ENCODE measurements at regions not wholly inside any gene's neighbourhood (a gene's known extent, or its start where the extent isn't known, plus 50 kb on each side); places are given as distances from the start of the nearest gene placed in this dataset.
A peak's percentile ranks its signal among the peaks of the same experiment; 100 is the strongest.

DNA sequence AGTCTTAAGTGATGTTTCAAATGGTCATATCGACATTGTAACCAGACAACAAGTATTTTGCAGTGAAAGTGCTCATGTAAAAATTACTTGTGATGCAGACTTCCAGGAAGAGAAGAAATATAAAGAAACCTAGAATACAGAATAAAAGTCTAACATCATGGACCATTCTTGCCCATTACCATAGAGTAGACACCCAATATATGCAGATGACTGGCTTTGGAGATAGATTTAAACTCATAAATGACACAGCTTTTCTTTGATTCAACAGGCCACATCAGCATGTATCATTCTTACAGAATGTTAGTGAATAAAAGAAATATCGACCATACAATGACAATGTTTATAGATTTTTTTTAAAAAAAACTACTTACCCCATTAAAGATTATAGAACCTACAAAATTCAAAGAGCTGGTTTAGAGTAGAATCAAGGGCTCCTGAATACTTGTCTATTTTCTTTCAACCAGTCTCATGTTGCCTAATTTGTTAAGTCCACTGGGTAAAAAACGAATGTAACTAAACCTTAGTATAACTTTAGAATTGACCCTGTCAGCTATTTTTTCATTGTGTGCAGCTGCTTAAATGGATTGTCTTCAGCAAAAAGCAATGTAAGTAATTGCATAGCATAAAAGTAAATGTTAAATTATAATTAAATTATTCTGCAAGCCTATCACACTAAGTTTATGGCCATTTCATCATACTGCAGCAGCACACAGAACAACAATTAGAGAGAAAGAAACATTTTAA, 268.7 kb upstream of the AGTR1 start:
- no peak for DNase-seq

DNA sequence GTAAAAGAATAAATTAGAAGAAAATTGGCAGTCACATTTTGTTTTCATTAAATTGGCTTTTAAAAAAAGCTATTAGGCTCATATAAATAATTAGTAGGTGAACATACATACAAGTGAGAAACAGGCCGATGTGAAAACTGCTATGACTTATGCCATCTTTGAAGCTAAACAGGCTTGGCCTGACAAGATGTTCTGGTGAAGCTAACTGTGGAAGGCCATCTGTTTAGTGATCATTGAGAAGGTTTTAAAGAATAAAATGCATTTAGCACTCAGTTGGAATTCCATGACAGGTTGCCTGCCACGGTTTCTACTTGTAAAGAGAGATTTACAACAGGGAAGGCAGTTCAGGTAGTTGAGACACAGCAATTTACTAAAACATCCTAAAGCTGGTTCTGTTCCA, 264.0 kb upstream of the AGTR1 start:
- DNase-seq: no peak

DNA sequence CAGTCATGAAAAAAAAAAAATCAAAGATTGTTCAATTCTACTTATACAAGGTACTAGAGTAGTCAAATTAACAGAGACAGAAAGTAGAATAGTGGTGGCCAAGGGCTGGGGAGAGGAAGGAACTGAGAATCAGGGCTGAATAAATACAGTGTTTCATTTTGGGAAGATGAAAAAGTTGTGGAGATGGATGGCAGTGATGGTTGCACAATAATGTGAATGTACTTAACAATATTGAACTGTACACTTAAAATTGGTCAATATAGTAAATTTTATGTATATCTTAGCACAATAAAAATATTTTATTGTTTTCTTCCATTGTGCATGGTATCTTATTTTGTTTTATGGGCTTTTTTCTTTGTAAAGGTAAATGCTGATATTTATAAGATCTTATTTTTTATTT, 262.2 kb upstream of the AGTR1 start:
- no peak for DNase-seq

DNA sequence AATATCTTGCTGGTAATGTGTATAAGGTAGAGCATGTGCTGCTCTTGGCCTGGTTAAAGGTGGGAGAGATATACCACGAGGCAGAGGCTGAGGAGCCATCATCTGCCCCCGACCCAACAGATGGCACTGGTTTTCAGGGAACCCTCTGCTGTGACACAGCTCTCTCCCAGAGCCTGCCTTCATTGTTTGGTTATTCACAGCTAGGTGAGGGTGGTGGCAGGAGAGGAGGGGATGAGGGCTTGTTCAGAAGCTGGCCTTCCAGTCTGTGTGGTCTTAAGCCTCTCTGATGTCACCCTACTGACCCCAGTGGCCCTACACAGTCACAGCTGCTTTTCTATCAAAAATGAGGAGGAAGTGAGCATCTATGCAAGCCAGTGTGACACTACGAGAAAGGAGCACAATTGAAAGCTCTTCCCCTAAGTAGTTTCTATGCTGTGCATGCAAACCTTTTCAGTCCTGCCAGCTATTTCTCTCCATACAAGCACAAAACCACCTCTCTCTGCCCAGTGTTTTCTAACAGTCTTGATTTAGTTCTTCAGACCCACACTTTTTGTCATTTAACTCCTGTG, 258.4 kb upstream of the AGTR1 start:
- DNase-seq: no peak

DNA sequence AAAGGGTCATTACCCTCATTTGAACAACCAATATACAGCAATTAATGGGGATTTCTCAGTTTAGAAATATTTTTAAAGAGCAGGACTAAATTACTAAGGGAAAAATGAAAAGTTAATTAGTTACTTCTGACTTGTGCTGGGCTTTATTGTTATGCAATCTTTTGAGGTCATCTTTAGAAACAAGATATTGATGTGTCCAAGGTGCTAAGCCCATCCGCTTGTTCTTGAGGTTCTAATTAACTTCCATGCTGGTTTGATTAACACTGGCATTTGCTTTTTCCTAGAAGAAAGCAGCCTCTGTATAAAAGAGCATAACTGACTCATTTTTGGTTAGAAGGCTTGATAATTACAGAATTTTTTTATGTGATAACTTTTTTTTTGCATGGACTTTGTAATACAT, 256.5 kb upstream of the AGTR1 start:
- no peak for DNase-seq

DNA sequence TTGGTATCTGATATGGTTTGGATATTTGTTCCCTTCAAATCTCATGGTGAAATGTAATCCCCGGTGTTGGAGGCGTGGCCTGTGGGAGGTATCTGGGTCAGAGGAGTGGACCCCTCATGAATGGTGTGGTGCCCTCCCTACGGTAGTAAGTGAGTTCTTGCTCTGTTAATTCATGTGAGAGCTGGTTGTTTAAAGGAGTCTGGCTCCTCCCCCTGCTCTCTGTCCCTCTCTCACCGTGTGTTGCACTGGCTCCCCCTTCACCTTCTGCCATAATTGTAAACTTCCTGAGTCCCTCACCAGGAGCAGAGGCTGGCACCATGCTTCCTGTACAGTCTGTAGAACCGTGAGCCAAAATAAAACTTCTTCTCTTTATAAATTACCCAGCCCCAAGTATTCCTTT, 246.9 kb upstream of the AGTR1 start:
- no peak for DNase-seq

DNA sequence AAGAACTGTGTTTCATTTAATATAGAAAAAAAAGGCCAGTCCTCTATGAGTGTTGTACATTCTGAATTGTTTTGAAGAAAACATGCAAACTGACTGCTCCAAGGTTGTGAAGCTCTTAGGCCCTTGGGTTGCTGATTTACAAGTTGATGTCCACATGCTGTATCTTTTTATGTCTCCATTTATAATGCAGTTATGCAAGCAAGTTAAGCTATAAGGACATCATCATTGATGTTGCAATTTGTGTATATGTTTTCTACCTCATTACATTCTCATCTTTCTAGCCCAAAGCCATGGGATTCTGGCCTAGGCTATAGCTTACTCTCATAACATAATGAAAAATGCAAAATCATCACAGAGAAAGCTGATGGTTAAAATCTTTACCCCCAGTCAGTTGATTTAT, 245.7 kb upstream of the AGTR1 start:
- DNase-seq: no peak

DNA sequence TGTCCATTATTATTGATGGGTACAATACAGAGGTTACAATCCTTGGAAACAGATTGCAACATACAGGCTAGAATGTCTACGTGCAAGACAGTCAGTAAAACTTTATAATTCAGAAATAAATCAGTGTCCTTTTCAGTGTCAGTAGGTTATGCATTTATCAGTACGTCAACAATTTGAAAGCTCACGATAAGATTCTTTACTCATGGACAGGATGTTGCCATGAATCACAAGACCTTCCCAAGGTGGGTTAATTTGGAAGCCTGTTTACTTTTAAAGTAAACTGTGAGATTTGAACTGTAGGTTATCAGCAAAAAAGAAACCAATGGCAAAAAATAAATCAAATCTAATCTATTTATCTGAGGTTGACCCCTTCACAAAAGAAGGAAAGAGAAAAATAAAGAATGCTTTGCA, 243.9 kb upstream of the AGTR1 start:
- peak; percentile 9 for DNase-seq

DNA sequence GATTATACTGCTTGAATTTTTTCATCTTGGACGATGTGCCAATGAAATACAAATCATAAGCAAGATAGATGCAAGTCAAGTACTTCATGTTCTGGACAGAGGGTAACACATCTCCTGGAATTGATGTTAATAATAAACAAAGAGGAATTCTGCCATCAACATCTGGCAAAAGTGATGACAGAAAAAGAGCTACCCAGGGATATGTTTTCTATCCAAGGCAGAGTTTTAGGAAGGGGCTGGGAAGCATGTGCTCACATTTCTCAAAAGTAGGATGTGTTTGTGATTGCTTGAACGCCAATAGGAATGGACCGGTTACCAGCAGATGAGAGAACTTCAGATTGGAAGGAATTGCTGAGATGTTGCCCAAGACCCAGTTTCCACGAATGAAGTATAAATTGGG, 242.6 kb upstream of the AGTR1 start:
- no peak for DNase-seq

DNA sequence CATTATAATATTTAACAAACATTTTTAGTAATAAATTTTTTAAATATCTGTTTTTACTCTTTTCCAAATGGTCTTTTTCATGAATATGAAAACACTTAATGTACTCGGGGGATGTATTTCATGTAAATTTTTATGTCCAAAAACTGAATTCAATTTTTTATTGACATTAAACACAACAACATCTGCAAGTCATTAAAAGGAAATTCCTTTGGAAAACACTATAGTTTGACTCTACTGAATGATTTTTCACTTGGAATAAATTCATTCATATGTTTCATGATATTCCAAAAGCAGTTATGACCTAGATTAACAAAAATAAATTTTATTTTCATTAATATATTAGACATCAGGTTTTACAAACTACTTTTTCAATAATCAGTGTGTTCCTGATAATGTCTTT, 239.8 kb upstream of the AGTR1 start:
- no peak for DNase-seq

DNA sequence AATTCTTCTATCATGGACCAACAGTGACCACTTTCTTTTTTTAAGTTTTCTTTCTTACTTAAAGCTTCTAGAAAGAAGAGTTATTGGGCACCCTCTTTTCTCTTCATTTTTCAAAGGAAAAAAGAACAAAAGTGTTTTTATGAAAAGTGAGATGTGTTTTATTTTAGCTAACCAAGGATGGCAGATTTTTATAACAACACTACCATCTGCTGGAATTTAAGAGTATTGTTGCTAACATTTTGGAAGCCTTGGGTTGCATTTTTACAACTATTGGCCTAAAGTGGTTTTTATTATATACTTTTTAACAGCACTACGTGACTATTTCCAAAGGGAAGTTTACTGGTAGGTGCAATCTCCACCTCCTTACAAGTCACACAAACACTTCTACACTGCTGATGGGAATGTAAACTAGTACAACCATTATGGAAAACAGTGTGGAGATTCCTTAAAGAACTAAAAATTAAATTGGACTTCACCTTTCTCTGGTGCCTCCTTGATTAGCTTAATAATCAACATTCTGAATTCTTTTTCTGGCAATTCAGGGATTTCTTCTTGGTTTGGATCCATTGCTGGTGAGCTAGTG, 237.7 kb upstream of the AGTR1 start:
- DNase-seq: no peak

DNA sequence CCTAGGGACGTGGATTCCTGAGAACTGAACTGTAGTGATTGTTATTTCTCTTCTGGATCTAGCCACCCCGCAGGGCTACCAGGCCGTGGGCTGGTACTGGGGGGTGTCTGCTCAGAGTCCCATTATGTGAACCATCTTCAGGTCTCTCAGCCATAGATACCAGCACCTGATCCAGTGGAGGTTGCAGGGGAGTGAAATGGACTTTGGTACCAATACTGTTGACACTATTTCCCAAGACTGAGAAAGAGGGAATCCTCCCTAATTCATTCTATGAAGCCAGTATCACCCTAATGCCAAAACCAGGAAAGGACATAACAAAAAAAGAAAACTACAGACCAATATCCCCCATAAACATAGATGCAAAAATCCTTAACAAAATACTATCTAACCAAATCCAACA, 237.0 kb upstream of the AGTR1 start:
- no peak for DNase-seq

DNA sequence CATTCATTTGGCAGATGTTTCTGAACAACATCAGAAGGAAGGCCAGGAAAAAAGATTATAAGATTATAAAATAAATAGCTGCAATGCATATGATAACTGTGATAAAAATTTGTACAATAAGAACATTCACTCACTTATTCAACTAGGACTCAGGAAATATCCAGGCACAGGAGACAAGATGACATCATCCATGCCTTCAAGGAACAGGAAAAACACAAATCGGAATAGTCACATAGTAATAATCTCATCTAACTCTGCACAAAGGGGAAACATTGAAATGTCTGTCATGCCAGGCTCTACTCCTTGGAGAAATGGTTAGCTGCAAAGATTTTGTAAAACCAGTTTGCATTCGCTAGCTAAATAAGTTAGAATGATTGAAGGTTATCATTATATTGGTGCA, 233.5 kb upstream of the AGTR1 start:
- peak; percentile 20 for DNase-seq

DNA sequence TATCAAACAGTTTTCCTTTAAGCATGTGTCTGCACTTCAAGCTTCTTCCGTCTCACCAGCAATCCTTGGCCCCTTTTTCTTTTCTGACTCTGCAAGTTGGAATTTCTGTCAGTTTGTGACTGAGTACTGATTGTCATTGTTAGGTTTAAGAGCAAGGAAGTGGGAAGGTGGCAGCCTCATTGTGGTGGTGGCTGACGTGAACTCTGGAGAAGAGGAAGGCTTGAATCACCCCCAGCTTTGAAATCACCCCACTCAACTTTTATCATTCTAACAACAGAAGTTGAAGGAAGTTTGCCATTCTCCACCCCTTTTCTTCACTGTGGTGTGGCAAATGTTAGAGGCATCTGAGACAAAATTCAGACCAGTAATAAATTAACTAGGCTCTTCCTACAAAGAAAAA, 231.6 kb upstream of the AGTR1 start:
- DNase-seq: peak; percentile 73

DNA sequence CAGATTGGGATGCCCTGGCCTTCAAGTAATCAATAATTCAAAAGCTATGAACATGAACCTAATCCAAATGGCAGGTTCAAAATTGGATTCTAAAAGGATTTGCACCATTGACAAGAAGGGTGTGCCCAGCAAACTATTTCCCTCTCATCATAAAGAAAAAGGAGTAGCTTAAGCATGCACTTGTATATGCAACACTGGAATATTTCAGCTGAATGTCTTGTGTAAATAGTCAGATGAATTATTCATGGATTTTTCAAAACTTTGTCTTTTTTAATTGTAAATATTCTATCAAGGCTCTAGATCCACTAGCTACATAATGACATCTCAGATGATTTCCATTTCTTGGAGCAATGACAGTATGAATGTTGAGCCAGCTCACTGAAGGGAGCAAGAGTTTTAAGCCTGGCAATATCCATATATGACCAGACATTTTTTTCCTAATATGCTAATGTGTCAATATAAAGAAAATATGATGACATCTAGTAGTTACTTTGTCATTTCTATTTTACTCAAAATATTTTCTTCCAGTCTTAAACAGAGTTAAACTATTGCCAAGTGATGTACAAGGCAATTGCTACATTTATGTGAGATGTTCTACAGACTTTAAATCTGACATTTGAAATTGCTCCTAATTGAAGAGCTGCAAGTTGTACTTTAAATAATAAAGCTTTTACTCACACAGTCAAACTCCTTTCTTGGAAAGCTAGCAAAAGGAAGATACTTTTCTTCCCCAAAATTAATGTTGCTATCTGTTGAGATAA, 230.5 kb upstream of the AGTR1 start:
- DNase-seq: no peak

DNA sequence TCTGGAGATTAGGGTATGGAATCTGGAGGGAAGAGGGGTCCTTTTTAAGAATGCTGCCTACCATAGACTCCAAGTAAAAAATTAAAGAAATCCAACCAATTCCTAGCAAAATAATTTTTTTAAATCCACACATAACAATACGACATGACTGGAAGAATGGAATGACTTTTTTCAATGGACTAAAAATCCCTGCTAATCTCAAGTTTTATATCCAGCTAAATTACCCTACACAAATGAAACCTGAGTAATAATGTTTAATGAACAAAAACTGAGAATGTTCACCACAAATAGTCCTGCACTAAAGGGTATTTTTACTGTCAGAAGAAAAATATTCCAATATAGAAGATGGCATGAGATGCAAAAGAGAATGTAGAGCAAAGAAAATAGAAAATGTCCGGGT, 220.3 kb upstream of the AGTR1 start:
- no peak for DNase-seq

DNA sequence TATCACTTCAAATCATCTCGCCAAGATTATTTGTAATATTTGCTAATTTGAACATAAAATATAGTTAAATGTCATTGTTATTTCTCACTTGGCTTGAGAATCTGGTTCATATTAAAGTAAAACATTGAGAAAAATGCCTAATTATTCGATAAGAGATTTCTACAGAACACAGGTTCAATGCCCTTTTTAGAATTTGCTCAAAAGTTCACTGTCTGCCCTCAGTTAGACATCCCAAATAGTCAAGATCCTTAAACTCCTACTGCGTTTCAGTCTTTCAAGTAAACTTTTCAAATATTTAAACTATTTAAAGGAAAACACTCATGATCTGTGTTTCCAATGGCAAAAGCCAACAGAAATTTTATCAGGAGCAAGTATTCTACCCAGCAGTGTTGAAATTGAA, 204.1 kb upstream of the AGTR1 start:
- no peak for DNase-seq

DNA sequence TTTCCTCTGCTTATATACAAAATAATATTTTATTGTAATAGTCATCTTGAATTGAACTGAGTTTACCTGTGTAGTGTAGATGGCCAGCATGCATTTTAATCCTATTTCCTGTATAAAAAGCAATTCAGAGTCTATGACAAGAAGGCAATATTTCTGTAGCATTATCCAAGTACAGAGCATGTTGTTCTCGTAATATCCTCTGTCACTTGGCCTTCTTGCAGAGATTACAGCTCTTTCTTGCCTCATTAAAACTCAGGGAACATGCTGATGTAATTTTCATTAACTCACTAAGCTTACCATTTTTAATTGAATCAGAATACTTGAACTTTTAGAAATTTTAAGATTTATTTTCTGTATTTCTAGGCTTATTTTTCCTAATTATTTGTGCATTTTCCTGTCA, 203.3 kb upstream of the AGTR1 start:
- DNase-seq: no peak

DNA sequence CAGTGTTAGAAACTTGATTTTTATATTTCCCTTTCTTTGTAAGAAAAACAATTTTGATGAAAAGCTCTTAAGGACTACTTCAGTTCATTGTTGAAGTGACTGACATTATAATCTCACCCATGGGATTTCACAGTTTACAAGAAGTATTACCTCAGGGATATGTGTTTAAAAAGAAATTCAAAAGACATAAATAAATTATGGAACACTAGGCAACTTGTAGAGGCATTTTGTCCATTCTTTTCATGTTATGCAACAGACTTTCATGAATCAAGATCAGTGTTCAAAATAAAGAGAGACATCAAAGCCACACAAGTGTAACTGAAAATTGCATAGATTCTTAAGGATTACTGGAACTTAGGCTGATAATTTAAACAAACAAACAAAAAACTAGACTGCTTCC, 196.8 kb upstream of the AGTR1 start:
- DNase-seq: no peak

DNA sequence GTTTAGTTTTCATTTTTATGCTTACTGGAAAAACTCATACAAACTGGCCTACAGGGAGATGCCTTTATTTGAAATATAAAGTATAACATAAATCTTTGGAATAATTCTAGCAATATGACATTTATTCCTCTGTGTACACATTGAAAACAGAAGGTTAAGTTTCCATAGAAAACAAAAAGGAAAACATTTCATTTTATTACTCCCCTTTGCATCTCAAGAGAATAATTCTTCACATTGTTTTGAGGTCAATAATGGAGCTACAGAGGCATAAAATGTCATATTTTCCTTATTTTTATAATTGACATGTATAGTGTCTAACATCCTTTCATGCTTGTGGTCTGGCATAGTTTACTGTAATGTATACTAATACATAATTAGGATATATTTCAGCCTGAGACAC, 187.6 kb upstream of the AGTR1 start:
- DNase-seq: peak; percentile 56

DNA sequence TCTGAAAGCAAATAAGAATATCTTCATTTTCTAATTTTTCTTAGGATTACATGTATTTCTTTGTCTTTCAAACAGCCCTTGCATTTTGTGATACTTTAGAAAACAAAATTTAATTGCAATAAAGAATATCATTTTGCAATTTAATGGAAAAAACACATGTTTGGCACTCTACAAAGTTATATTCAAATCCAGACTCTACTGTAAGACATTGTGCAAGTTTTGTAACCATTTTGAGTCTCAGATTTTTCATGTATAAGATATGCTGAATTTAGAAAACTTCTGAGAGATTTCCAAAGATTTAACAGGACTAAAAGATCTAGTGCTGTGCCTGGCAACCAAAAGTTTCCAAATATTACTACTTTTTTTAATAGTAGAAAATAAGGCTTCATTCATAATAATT, 187.1 kb upstream of the AGTR1 start:
- no peak for DNase-seq

DNA sequence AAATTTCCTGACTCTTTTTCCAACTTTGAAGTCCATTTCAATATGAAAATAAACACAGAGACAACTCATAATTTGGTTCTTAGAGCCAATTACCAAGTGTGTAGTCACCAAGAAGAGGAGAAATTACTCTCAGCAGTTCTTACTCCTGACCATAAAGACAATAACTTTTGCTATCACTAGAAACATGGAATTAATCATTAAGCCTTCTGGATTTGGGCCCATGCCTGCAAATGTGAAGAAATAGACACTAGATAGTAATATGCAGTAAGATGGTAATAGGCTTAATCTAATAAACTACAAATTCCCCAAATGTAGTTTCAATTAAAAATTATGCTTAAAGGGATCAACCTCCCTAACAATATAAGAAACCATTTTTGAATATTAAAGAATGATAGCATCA, 185.1 kb upstream of the AGTR1 start:
- DNase-seq: peak; percentile 48

DNA sequence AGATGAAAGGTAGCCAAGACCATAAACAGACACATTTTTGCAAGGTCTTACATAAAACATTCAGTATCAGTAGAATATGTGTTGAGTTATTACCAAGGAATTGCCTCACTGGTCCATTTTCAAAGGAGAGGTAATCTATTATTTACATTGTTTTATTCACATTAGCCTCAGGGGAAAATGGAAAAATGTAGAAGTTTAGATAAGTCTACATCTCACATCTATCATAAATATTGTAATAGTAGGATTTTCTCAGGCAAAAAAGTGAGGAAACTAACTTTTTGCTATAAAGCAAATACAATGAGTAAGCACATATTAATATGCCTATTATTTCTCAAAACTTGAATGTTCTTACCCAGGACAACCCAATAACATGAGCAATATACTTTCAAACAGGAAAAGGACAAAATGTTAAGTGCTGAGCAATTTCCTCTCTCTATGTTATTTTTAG, 184.6 kb upstream of the AGTR1 start:
- DNase-seq: peak; percentile 76

DNA sequence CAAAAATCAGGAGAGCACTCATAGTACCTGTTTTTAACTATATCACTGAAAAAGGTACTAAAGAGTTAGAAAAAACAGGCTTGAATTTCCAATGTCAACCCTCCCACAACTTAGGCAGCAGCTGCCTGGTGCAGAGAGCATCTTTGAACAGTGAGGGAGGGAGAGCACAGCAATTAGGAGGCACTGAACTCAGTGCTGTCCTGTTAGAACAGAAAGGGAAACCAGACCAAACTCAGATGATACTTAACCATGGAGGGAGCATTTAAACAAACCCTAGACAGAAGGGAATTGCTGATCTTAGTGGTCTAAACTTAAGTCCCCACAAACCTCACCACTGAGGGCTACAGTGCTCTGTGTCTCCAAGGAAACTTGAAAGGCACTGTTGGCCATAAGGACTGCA, 179.2 kb upstream of the AGTR1 start:
- no peak for DNase-seq
